DOHH2 (cell line): ENCODE measurements at regions not wholly inside any gene's neighbourhood (a gene's known extent, or its start where the extent isn't known, plus 50 kb on each side); places are given as distances from the start of the nearest gene placed in this dataset.

Experiments used
- H3F3A ChIP-seq: fragments of 200-600 bp; sonication (generic), shearing (Covaris generic); 2 replicates; pipeline ENCODE4 v1.6.0; 2016; ENCODE audit warnings: antibody characterized with exemption, mild to moderate bottlenecking; ENCODE audit not compliant: control insufficient read depth, insufficient read depth
- H3K27ac ChIP-seq: fragments of 200-600 bp; sonication (generic); 2 replicates; pipeline ENCODE4 v1.5.1; 2014; ENCODE audit warnings: low read depth, mild to moderate bottlenecking, low read length, moderate library complexity
- H3K27me3 ChIP-seq: fragments of 200-600 bp; sonication (generic); 2 replicates; pipeline ENCODE4 v1.6.1; 2014; ENCODE audit warnings: mild to moderate bottlenecking, low read length, mixed read lengths; ENCODE audit not compliant: control insufficient read depth
- H3K36me3 ChIP-seq: fragments of 200-600 bp; sonication (generic); 2 replicates; pipeline ENCODE4 v1.6.1; 2014; ENCODE audit warnings: mild to moderate bottlenecking, low read length, moderate library complexity, mixed read lengths; ENCODE audit not compliant: control insufficient read depth
- H3K4me1 ChIP-seq: fragments of 200-600 bp; sonication (generic); 2 replicates; pipeline ENCODE4 v1.6.1; 2014; ENCODE audit warnings: mild to moderate bottlenecking, low read length, mixed read lengths; ENCODE audit not compliant: control insufficient read depth
- H3K4me2 ChIP-seq: fragments of 200-600 bp; sonication (generic); 2 replicates; pipeline ENCODE4 v1.6.0; 2014; ENCODE audit warnings: mild to moderate bottlenecking, low read length, moderate library complexity
- H3K4me3 ChIP-seq: fragments of 200-600 bp; sonication (generic); 2 replicates; pipeline ENCODE4 v1.5.1; 2014; ENCODE audit warnings: mild to moderate bottlenecking, low read length, mixed read lengths
- H3K79me2 ChIP-seq: fragments of 200-600 bp; sonication (generic); 2 replicates; pipeline ENCODE4 v1.6.1; 2014; ENCODE audit warnings: mild to moderate bottlenecking, low read length, mixed read lengths; ENCODE audit not compliant: control insufficient read depth
- H3K9me2 ChIP-seq: fragments of 200-600 bp; sonication (generic); replicated peaks from 2 replicates; pipeline ENCODE4 v1.6.1; 2014; ENCODE audit warnings: mild to moderate bottlenecking, low read length, mixed read lengths; ENCODE audit not compliant: control insufficient read depth
- H3K9me3 ChIP-seq: fragments of 200-600 bp; sonication (generic); 2 replicates; pipeline ENCODE4 v1.6.1; 2014; ENCODE audit warnings: antibody characterized with exemption, low read length, mixed read lengths; ENCODE audit not compliant: control insufficient read depth, insufficient read depth
- H4K20me1 ChIP-seq: fragments of 200-600 bp; sonication (generic); 2 replicates; pipeline ENCODE4 v1.6.0; 2014; ENCODE audit warnings: low read depth, mild to moderate bottlenecking, antibody characterized with exemption, low read length, moderate library complexity; ENCODE audit not compliant: control insufficient read depth, insufficient read depth
- EZH2phosphoT487 ChIP-seq: fragments of 200-600 bp; sonication (generic); IDR thresholded peaks from 2 replicates; pipeline ENCODE4 v1.6.1; 2017; ENCODE audit warnings: borderline replicate concordance, mild to moderate bottlenecking, antibody characterized with exemption, low read length, moderate library complexity, mixed read lengths
- TF ChIP-seq, protein P1 (sequence below): fragments of 200-600 bp; sonication (generic); IDR thresholded peaks from one replicate; pipeline ENCODE4 v1.5.1; 2014; ENCODE audit warnings: antibody characterized with exemption, mild to moderate bottlenecking, low read depth, low read length; ENCODE audit not compliant: poor library complexity, severe bottlenecking

GRCh38 chr11:76265771-76266241, 59.5 kb upstream of the WNT11 start:
- Histone ChIP-seq H3K9me3 (no peaks in the 10 kb centered on the region), H3K27ac (no peak overlapping the region), H3K36me3 (no peaks in the 10 kb centered on the region), H3K4me2 (no peak overlapping the region), H3K4me1 (no peaks in the 10 kb centered on the region), H3F3A (no peaks in the 10 kb centered on the region), H3K79me2 (no peaks in the 10 kb centered on the region), H3K27me3 (peaks cover 8% of the 10 kb centered on the region; the same call in 1 of the 2 replicates), H3K9me2 (no peaks in the 10 kb centered on the region), H4K20me1 (no peaks in the 10 kb centered on the region), H3K4me3 (no peak overlapping the region)
- TF ChIP-seq EZH2phosphoT487: no peak
- TF ChIP-seq, protein P1, sequence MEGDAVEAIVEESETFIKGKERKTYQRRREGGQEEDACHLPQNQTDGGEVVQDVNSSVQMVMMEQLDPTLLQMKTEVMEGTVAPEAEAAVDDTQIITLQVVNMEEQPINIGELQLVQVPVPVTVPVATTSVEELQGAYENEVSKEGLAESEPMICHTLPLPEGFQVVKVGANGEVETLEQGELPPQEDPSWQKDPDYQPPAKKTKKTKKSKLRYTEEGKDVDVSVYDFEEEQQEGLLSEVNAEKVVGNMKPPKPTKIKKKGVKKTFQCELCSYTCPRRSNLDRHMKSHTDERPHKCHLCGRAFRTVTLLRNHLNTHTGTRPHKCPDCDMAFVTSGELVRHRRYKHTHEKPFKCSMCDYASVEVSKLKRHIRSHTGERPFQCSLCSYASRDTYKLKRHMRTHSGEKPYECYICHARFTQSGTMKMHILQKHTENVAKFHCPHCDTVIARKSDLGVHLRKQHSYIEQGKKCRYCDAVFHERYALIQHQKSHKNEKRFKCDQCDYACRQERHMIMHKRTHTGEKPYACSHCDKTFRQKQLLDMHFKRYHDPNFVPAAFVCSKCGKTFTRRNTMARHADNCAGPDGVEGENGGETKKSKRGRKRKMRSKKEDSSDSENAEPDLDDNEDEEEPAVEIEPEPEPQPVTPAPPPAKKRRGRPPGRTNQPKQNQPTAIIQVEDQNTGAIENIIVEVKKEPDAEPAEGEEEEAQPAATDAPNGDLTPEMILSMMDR: no peak

- Histone ChIP-seq H3K27me3 (peaks cover 14% of the 10 kb centered on the region; the same call in 1 of the 2 replicates), H3K79me2 (no peaks in the 10 kb centered on the region), H4K20me1 (no peaks in the 10 kb centered on the region), H3K9me3 (no peaks in the 10 kb centered on the region), H3K4me1 (no peaks in the 10 kb centered on the region), H3K9me2 (no peaks in the 10 kb centered on the region), H3K27ac (no peak overlapping the region), H3K4me3 (no peak overlapping the region), H3K4me2 (no peak overlapping the region), H3F3A (no peaks in the 10 kb centered on the region), H3K36me3 (no peaks in the 10 kb centered on the region)
- no peak for TF ChIP-seq EZH2phosphoT487
- TF ChIP-seq, protein P1: no peak
Measured at GRCh38 chr11:76263657-76264056, 57.4 kb upstream of the WNT11 start.

DNA sequence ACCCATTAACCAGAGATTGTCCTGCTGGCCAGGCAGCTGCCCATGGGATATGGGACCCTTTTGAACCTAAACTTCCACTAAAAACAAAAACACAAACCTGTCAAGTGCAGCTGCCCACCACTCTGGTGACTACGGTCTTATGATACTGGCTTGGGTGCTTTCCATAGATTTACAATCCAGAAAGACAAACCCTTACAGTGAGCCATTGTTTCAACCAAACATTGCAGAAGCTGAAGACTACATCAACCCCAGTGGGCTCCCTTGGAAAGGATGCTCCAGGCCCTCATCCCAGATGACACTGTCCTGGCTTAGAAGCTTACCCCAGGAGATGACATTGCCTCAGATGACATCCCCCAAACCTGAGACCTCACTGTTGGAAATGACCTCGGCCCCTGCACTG, 56.9 kb upstream of the WNT11 start:
- Histone ChIP-seq H3K27ac (no peak overlapping the region), H3F3A (no peaks in the 10 kb centered on the region), H4K20me1 (no peaks in the 10 kb centered on the region), H3K79me2 (no peaks in the 10 kb centered on the region), H3K4me3 (no peak overlapping the region), H3K9me3 (no peaks in the 10 kb centered on the region), H3K4me2 (no peak overlapping the region), H3K27me3 (peaks cover 15% of the 10 kb centered on the region; the same call in 1 of the 2 replicates), H3K4me1 (no peaks in the 10 kb centered on the region), H3K36me3 (no peaks in the 10 kb centered on the region), H3K9me2 (no peaks in the 10 kb centered on the region)
- no peak for TF ChIP-seq EZH2phosphoT487
- TF ChIP-seq, protein P1: no peak
